H1 (cell line): ENCODE measurements at regions not wholly inside any gene's neighbourhood (a gene's known extent, or its start where the extent isn't known, plus 50 kb on each side); places are given as distances from the start of the nearest gene placed in this dataset.

Source experiments
- ATF3 ChIP-seq: IDR thresholded peaks from 2 replicates; pipeline ENCODE4 v1.6.1; 2011; ENCODE audit warnings: low read depth, mild to moderate bottlenecking, low read length; ENCODE audit not compliant: insufficient read depth
- CHD2 ChIP-seq: IDR thresholded peaks from 2 replicates; pipeline ENCODE4 v1.6.1; 2012; ENCODE audit warnings: low read length, improper control_type of control experiment
- USF2 ChIP-seq: IDR thresholded peaks from 2 replicates; pipeline ENCODE4 v1.6.1; 2011; ENCODE audit warnings: low read length, improper control_type of control experiment

GRCh38 chr2:114046866-114047435, 157.1 kb downstream of the ACTR3 start (continued):
- TF ChIP-seq USF2 (no peak), ATF3 (no peak), CHD2 (no peak)
